NT2/D1 (cell line): ENCODE measurements at regions not wholly inside any gene's neighbourhood (a gene's known extent, or its start where the extent isn't known, plus 50 kb on each side); places are given as distances from the start of the nearest gene placed in this dataset.

Source experiments
- SUZ12 ChIP-seq: IDR thresholded peaks from 2 replicates; pipeline ENCODE4 v1.6.1; 2011; ENCODE audit not compliant: insufficient read length, insufficient read depth; ENCODE audit errors: extremely low read depth
- YY1 ChIP-seq: IDR thresholded peaks from 2 replicates; pipeline ENCODE4 v1.6.1; 2011; ENCODE audit not compliant: insufficient read length, insufficient read depth
- ZNF274 ChIP-seq: IDR thresholded peaks from 2 replicates; pipeline ENCODE4 v1.6.1; 2011; ENCODE audit warnings: mild to moderate bottlenecking, low read depth, low read length

DNA sequence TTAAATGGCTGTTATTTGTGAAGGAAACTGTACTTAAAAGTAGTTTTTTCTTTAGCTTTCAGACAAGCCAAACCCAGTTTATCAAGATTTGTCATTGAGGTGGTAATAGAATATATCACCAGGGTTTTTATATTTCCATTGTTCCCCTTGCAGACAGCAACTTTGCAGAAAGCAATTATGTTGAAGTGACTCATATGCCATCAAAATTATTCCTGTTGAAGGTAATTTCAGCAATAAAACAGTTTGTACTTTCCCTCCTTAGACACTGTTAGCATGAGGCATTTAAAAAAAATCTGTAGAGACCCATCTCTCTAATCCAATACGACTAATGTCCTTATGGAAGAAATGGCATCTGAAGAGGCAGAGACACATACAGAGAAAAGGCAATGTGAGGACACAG lies 219.0 kb downstream of the NFKBIZ start:
- no peak for TF ChIP-seq ZNF274
- no peak for TF ChIP-seq SUZ12
- TF ChIP-seq YY1: no peak
